Cerebellar cortex (tissue), 1 donor: ENCODE measurements at regions not wholly inside any gene's neighbourhood (a gene's known extent, or its start where the extent isn't known, plus 50 kb on each side); places are given as distances from the start of the nearest gene placed in this dataset.
"Not testable (repeated sequence)": the region's sequence is repeated elsewhere in the genome, so short reads cannot be mapped to it uniquely, and the experiment has no call there.

Experiments
- DNase-seq: peaks from one replicate; pipeline ENCODE4 v3.0.0-alpha.2; 2015; ENCODE audit warnings: low spot score

- DNase-seq: no peak
Observed at GRCh38 chr18:76307293-76307690, 187.8 kb downstream of the ZNF516 start.

- DNase-seq: no peak
Observed at GRCh38 chr18:76306685-76307292, 188.3 kb downstream of the ZNF516 start.

- DNase-seq: no peak
Observed at GRCh38 chr18:76285866-76286265, 209.2 kb downstream of the ZNF516 start.

- no peak for DNase-seq
Observed at GRCh38 chr18:76281565-76281964, 213.5 kb downstream of the ZNF516 start.

GRCh38 chr18:76277801-76278200 lies 217.2 kb downstream of the ZNF516 start:
- DNase-seq: no peak

GRCh38 chr18:76275727-76276313 lies 219.2 kb downstream of the ZNF516 start:
- no peak for DNase-seq

GRCh38 chr18:76274468-76275289 lies 220.4 kb downstream of the ZNF516 start:
- peak; percentile 2 for DNase-seq

GRCh38 chr18:76273956-76274355 lies 221.1 kb downstream of the ZNF516 start:
- no peak for DNase-seq

- no peak for DNase-seq
Observed at GRCh38 chr18:76273036-76273545, 222.0 kb downstream of the ZNF516 start.

- not testable (repeated sequence) for DNase-seq
Observed at GRCh38 chr18:76267423-76267822, 227.6 kb downstream of the ZNF516 start.

- DNase-seq: no peak
Observed at GRCh38 chr18:76266236-76266991, 228.6 kb downstream of the ZNF516 start.

GRCh38 chr18:76265497-76266235 lies 229.4 kb downstream of the ZNF516 start:
- no peak for DNase-seq

- DNase-seq: no peak
Observed at GRCh38 chr18:76264876-76265250, 230.2 kb downstream of the ZNF516 start.

GRCh38 chr18:76264198-76264875 lies 230.7 kb downstream of the ZNF516 start:
- DNase-seq: no peak

- no peak for DNase-seq
Observed at GRCh38 chr18:76263046-76264005, 231.7 kb downstream of the ZNF516 start.

- DNase-seq: no peak
Observed at GRCh38 chr18:76260941-76261472, 234.0 kb downstream of the ZNF516 start.

GRCh38 chr18:76259711-76260110 lies 235.3 kb downstream of the ZNF516 start:
- no peak for DNase-seq

- no peak for DNase-seq
Observed at GRCh38 chr18:76259096-76259495, 235.9 kb downstream of the ZNF516 start.

- no peak for DNase-seq
Observed at GRCh38 chr18:76258209-76258608, 236.8 kb downstream of the ZNF516 start.
